Hepatocyte (in vitro differentiated cells): ENCODE measurements at regions not wholly inside any gene's neighbourhood (a gene's known extent, or its start where the extent isn't known, plus 50 kb on each side); places are given as distances from the start of the nearest gene placed in this dataset.

Experiments
- DNase-seq: peaks from one replicate; pipeline ENCODE4 v3.0.0-alpha.2; 2016; ENCODE audit warnings: low spot score
- H2AFZ ChIP-seq: fragments of 200-600 bp; sonication (generic); 2 replicates; pipeline ENCODE4 v1.6.0; 2016; ENCODE audit warnings: antibody characterized with exemption, mild to moderate bottlenecking
- H3K27ac ChIP-seq: fragments of 200-600 bp; sonication (generic); 2 replicates; pipeline ENCODE4 v1.5.1; 2016; ENCODE audit warnings: mild to moderate bottlenecking
- H3K27me3 ChIP-seq: fragments of 200-600 bp; sonication (generic); 2 replicates; pipeline ENCODE4 v1.6.1; 2016
- H3K36me3 ChIP-seq: fragments of 200-600 bp; sonication (generic); replicated peaks from 2 replicates; pipeline ENCODE4 v1.5.1; 2016; ENCODE audit warnings: low read depth; ENCODE audit not compliant: insufficient read depth
- H3K4me1 ChIP-seq: fragments of 200-600 bp; sonication (generic); 2 replicates; pipeline ENCODE4 v1.5.1; 2016; ENCODE audit warnings: mild to moderate bottlenecking, moderate library complexity; ENCODE audit not compliant: insufficient read depth
- H3K4me2 ChIP-seq: fragments of 200-600 bp; sonication (generic); 2 replicates; pipeline ENCODE4 v1.6.0; 2016
- H3K4me3 ChIP-seq: fragments of 200-600 bp; sonication (generic); 2 replicates; pipeline ENCODE4 v1.5.1; 2016; ENCODE audit warnings: mild to moderate bottlenecking
- H3K79me2 ChIP-seq: fragments of 200-600 bp; sonication (generic); 2 replicates; pipeline ENCODE4 v1.6.0; 2017; ENCODE audit warnings: mild to moderate bottlenecking
- H3K9me2 ChIP-seq: fragments of 200-600 bp; sonication (generic); replicated peaks from 2 replicates; pipeline ENCODE4 v1.6.0; 2017; ENCODE audit warnings: mild to moderate bottlenecking; ENCODE audit not compliant: insufficient read depth
- H3K9me3 ChIP-seq: fragments of 200-600 bp; sonication (generic); 2 replicates; pipeline ENCODE4 v1.5.1; 2016; ENCODE audit warnings: low read depth, mild to moderate bottlenecking
- H4K20me1 ChIP-seq: fragments of 200-600 bp; sonication (generic); 2 replicates; pipeline ENCODE4 v1.6.0; 2016; ENCODE audit warnings: mild to moderate bottlenecking; ENCODE audit not compliant: insufficient read depth, poor library complexity, severe bottlenecking
- EZH2 ChIP-seq: fragments of 200-600 bp; sonication (generic); IDR thresholded peaks from 2 replicates; pipeline ENCODE4 v1.6.1; 2016; ENCODE audit warnings: antibody characterized with exemption, mild to moderate bottlenecking, borderline replicate concordance
- EZH2phosphoT487 ChIP-seq: fragments of 200-600 bp; sonication (generic); IDR thresholded peaks from one replicate; pipeline ENCODE4 v1.6.1; 2018; ENCODE audit warnings: antibody characterized with exemption, mild to moderate bottlenecking, low read depth, moderate library complexity; ENCODE audit not compliant: unreplicated experiment, severe bottlenecking
- WGBS: methylation state at CpG from one replicate; pipeline ENCODE4 v1.1.6; 2016; ENCODE audit warnings: low lambda C conversion rate; ENCODE audit errors: missing lambda C conversion rate; 5-methylcytosine and 5-hydroxymethylcytosine counted together
- TF ChIP-seq, protein P1 (sequence below): fragments of 200-600 bp; sonication (generic); IDR thresholded peaks from 2 replicates; pipeline ENCODE4 v1.5.1; 2016; ENCODE audit warnings: antibody characterized with exemption, mild to moderate bottlenecking; ENCODE audit not compliant: poor library complexity

DNA sequence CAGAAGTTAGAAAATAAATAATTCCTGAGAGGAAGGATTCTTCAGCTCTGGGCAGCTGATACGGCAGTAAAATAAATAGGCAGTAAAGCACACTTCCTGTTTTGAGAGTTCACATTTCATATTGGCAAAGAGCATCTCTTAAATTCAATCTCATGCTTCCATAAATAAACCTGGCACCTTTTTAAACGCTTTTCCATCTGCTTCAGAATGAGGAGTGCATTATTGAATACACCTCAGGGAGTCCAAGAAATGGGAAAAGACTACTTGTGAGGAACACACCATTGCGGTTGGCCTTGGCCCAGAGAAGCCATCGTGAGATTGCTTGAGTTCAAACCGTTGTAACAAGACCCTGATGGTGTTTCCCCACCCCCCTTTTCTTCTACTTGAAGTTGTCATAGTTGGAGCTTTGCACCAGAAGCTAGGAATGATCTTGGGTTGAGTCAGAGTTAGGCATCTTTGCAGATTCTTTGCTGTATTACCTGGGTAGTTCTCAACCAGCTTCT is 123.9 kb downstream of the RDH14 start:
- no peaks in the 10 kb centered on the region for H3K36me3 ChIP-seq
- H3K9me2 ChIP-seq: no peaks in the 10 kb centered on the region
- H3K4me1 ChIP-seq: peaks cover 19% of the 10 kb centered on the region
- H3K4me3 ChIP-seq: no peak overlapping the region
- no peaks in the 10 kb centered on the region for H4K20me1 ChIP-seq
- WGBS: 62% methylated on average over 5 of the region's 5 CpGs
- TF ChIP-seq, protein P1, sequence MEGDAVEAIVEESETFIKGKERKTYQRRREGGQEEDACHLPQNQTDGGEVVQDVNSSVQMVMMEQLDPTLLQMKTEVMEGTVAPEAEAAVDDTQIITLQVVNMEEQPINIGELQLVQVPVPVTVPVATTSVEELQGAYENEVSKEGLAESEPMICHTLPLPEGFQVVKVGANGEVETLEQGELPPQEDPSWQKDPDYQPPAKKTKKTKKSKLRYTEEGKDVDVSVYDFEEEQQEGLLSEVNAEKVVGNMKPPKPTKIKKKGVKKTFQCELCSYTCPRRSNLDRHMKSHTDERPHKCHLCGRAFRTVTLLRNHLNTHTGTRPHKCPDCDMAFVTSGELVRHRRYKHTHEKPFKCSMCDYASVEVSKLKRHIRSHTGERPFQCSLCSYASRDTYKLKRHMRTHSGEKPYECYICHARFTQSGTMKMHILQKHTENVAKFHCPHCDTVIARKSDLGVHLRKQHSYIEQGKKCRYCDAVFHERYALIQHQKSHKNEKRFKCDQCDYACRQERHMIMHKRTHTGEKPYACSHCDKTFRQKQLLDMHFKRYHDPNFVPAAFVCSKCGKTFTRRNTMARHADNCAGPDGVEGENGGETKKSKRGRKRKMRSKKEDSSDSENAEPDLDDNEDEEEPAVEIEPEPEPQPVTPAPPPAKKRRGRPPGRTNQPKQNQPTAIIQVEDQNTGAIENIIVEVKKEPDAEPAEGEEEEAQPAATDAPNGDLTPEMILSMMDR: no peak
- TF ChIP-seq EZH2phosphoT487 (peak; percentile 65), EZH2 (no peak)
- H3K79me2 ChIP-seq: no peaks in the 10 kb centered on the region
- H3K27ac ChIP-seq: no peak overlapping the region
- H3K27me3 ChIP-seq: no peaks in the 10 kb centered on the region
- H3K9me3 ChIP-seq: no peaks in the 10 kb centered on the region
- H3K4me2 ChIP-seq: no peak overlapping the region
- DNase-seq: peak; percentile 15
- no peak overlapping the region for H2AFZ ChIP-seq

DNA sequence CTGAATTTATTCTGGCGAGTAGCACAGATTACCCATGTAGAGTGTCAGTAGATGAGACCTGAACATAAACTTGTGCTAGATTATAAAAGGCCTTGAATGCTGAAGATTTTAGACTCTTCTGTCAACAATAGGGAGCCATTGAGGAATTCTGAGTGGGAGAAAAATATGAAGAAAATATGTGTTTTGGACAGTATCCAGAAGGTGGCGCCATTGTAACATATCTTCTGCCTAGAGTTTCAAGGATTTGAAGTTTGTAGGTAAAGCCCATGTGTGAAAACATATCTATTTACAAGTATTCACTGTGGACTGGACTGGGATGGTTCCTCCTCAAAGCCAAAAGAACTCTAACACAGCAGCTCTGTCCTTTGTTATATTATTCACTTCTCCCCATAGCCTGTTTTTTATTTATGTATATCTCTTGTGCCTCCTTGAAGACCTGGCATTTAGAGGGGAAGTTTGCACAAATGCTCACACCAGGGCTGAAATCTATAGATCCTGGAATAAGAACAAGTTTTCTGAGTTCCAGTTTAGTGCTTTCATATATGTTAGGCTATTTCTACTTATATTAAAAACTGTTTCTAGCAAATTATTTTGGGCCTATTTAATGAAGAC is 124.9 kb downstream of the RDH14 start:
- H3K27me3 ChIP-seq: no peaks in the 10 kb centered on the region
- peaks cover 19% of the 10 kb centered on the region for H3K4me1 ChIP-seq
- no peak overlapping the region for H3K4me3 ChIP-seq
- no peaks in the 10 kb centered on the region for H3K79me2 ChIP-seq
- DNase-seq: peak; percentile 79
- TF ChIP-seq, protein P1: peak; percentile 69
- TF ChIP-seq EZH2: no peak
- H2AFZ ChIP-seq: no peak overlapping the region
- no peaks in the 10 kb centered on the region for H3K9me2 ChIP-seq
- H4K20me1 ChIP-seq: no peaks in the 10 kb centered on the region
- no peak overlapping the region for H3K27ac ChIP-seq
- no peaks in the 10 kb centered on the region for H3K9me3 ChIP-seq
- H3K4me2 ChIP-seq: no peak overlapping the region
- 21% methylated on average over 2 of the region's 2 CpGs for WGBS
- H3K36me3 ChIP-seq: no peaks in the 10 kb centered on the region

DNA sequence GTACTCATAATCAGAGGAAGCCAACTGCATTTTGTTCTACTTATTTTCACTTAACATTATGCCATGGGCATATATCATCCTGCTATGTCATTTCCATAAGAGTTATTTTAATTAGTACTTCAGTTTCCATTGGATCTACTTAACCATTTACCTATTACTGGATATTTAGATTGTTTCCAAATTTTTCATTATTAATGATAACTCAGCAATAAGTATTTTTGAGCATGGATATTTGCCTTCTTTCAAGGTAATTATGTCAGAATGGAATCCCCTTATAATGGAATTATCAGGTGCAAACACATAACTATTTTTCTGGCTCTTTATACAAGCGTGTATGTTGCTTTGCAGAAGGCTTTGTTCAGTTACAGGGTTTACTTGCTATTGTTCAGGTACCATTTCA is 126.6 kb downstream of the RDH14 start:
- Histone ChIP-seq H3K36me3 (no peaks in the 10 kb centered on the region), H3K4me2 (peak overlapping the region; percentile 13), H3K9me2 (no peaks in the 10 kb centered on the region), H2AFZ (no peak overlapping the region), H3K4me3 (no peak overlapping the region), H3K27me3 (no peaks in the 10 kb centered on the region), H3K4me1 (peaks cover 19% of the 10 kb centered on the region), H3K9me3 (no peaks in the 10 kb centered on the region), H3K27ac (no peak overlapping the region), H4K20me1 (no peaks in the 10 kb centered on the region), H3K79me2 (no peaks in the 10 kb centered on the region)
- WGBS: 82% methylated on average over 1 of the region's 1 CpG
- DNase-seq: no peak
- TF ChIP-seq EZH2 (no peak), EZH2phosphoT487 (no peak)
- TF ChIP-seq, protein P1: no peak

DNA sequence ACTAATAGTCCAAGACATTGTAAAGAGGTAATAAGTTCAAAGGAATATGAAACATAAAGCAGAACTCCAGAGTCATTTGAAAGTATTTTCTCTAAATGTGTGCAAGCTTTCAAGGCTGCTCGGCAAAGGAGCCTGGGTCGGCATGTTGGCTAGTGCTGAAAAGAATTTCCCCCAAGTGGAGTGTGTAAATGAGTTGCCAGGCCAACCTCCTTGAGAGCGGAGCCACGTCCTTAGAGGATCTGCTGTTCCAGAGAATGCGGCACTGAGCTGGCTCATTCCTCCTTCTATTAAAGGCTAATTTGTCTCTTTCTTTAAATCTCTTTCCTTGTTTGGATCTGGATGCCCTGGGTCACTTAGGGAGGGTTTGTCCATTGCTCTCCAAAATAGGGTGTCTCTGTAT is 127.5 kb downstream of the RDH14 start:
- peak; percentile 42 for DNase-seq
- Histone ChIP-seq H2AFZ (no peak overlapping the region), H3K27ac (peak overlapping the region; percentile 7), H3K4me3 (no peak overlapping the region), H3K4me1 (peaks cover 19% of the 10 kb centered on the region), H4K20me1 (no peaks in the 10 kb centered on the region), H3K36me3 (no peaks in the 10 kb centered on the region), H3K27me3 (no peaks in the 10 kb centered on the region), H3K4me2 (peak overlapping the region; percentile 13), H3K79me2 (no peaks in the 10 kb centered on the region), H3K9me2 (no peaks in the 10 kb centered on the region), H3K9me3 (no peaks in the 10 kb centered on the region)
- TF ChIP-seq EZH2: no peak
- TF ChIP-seq, protein P1: no peak
- TF ChIP-seq EZH2phosphoT487: no peak
- WGBS: 34% methylated on average over 5 of the region's 5 CpGs
